NB4 (cell line): ENCODE measurements at regions not wholly inside any gene's neighbourhood (a gene's known extent, or its start where the extent isn't known, plus 50 kb on each side); places are given as distances from the start of the nearest gene placed in this dataset.

Source experiments
- MYC ChIP-seq: IDR thresholded peaks from 2 replicates; pipeline ENCODE4 v1.6.1; 2011; ENCODE audit warnings: low read depth, low read length
- TF ChIP-seq, protein P1 (sequence below): IDR thresholded peaks from one replicate; pipeline ENCODE4 v1.5.1; 2012; ENCODE audit warnings: low read depth, low read length

DNA sequence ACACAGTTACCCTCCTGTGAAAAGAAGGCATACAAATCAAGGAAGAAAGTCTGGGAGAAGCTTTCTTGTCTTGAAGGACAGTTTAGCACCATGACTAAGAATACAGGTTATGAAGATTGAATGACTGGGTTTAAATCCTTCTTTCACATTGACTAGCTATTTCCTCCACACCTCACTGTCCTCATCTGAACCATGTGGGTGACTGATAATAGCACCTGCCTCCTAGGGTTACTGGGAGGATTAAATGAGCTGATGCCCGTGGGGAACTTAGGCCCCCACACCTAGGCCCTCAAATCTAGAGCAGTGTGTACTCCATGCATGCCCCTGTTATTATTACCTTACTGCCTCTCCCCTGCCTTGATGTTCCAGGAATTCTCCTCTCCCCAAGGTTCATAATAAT is 202.9 kb downstream of the FBXO15 start:
- TF ChIP-seq, protein P1, sequence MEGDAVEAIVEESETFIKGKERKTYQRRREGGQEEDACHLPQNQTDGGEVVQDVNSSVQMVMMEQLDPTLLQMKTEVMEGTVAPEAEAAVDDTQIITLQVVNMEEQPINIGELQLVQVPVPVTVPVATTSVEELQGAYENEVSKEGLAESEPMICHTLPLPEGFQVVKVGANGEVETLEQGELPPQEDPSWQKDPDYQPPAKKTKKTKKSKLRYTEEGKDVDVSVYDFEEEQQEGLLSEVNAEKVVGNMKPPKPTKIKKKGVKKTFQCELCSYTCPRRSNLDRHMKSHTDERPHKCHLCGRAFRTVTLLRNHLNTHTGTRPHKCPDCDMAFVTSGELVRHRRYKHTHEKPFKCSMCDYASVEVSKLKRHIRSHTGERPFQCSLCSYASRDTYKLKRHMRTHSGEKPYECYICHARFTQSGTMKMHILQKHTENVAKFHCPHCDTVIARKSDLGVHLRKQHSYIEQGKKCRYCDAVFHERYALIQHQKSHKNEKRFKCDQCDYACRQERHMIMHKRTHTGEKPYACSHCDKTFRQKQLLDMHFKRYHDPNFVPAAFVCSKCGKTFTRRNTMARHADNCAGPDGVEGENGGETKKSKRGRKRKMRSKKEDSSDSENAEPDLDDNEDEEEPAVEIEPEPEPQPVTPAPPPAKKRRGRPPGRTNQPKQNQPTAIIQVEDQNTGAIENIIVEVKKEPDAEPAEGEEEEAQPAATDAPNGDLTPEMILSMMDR: no peak
- TF ChIP-seq MYC: no peak
